Skeletal muscle satellite cell (primary cell): ENCODE measurements at regions not wholly inside any gene's neighbourhood (a gene's known extent, or its start where the extent isn't known, plus 50 kb on each side); places are given as distances from the start of the nearest gene placed in this dataset.

Experiments
- H3K27me3 ChIP-seq: 2 replicates; pipeline ENCODE4 v1.7.0; 2013; ENCODE audit warnings: low read length; ENCODE audit not compliant: control insufficient read depth, insufficient read depth
- H3K36me3 ChIP-seq: 2 replicates; pipeline ENCODE4 v1.7.0; 2013; ENCODE audit warnings: mild to moderate bottlenecking, control low read depth, low read length; ENCODE audit not compliant: insufficient read depth
- H3K4me1 ChIP-seq: 2 replicates; pipeline ENCODE4 v1.7.0; 2013; ENCODE audit warnings: low read length; ENCODE audit not compliant: control insufficient read depth, insufficient read depth
- H3K4me2 ChIP-seq: 2 replicates; pipeline ENCODE4 v1.7.0; 2013; ENCODE audit warnings: mild to moderate bottlenecking, low read length
- H3K4me3 ChIP-seq: 2 replicates; pipeline ENCODE4 v1.7.0; 2013; ENCODE audit warnings: low read length
- H3K9ac ChIP-seq: 2 replicates; pipeline ENCODE4 v1.7.0; 2013; ENCODE audit warnings: mild to moderate bottlenecking, low read depth, low read length, moderate library complexity
- H3K9me3 ChIP-seq: replicated peaks from 2 replicates; pipeline ENCODE4 v1.7.0; 2013; ENCODE audit warnings: mild to moderate bottlenecking, control low read depth, low read length

DNA sequence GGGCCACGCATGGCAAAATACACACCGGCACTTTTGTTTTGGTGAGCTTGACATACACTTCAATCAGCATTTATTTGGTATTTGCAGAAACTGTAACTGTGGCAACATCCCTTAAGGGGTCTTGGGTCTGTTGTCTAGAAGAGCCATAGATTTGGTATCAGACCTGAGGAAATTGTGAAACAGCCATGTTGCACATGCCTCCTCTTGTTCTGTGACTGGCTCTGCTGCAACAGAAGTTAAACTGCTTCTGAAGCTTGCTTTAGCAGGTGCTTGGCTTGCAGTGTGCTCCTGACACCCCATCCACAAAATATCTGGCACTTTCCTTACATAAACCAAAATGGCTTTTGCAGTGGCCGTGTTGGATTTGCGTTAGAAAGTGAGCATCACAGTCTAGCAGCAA, 247.3 kb downstream of the GATA3 start:
- H3K9ac ChIP-seq: no peak overlapping the region
- H3K4me2 ChIP-seq: no peak overlapping the region
- no peaks in the 10 kb centered on the region for H3K9me3 ChIP-seq
- no peaks in the 10 kb centered on the region for H3K36me3 ChIP-seq
- H3K4me1 ChIP-seq: no peaks in the 10 kb centered on the region
- no peaks in the 10 kb centered on the region for H3K27me3 ChIP-seq
- no peak overlapping the region for H3K4me3 ChIP-seq

DNA sequence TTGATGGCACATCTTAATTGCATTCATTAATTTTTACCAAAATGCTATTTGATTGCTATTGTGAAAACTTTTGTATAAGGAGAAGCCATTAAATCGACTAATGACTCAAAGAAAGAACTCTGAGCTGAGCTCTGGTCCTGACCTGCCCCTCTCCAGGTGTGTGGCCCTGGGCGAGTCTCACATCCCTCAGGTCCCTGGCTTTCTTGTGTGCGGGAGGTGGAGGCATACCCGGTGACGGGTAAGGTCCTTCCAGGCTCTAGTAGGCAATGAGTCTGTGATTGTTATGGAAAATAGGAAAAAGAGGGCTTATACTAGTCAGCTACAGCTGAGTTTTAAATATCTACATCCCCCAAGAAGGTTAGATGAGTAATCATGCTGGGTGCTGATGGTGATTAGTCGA, 248.1 kb downstream of the GATA3 start:
- Histone ChIP-seq H3K4me3 (no peak overlapping the region), H3K9me3 (no peaks in the 10 kb centered on the region), H3K36me3 (no peaks in the 10 kb centered on the region), H3K27me3 (no peaks in the 10 kb centered on the region), H3K9ac (no peak overlapping the region), H3K4me1 (no peaks in the 10 kb centered on the region), H3K4me2 (no peak overlapping the region)

DNA sequence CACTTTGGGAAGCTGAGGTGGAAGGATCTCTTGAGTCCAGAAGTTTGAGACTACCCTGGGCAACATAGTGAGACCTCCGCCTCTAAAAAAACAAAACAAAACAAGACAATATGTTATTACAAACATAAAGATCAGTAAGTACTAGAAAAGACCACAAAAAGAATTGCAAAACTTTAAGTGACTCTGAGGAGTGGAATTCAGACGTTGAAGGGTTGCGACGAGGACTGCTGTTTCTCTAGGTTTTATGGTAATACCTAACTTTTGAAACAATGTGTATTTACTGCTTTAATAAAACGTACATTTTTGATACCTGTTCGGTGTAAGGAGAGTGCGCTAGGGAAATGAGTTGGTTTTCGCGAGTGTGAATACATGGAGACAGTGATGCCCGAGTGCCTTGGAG, 250.4 kb downstream of the GATA3 start:
- no peak overlapping the region for H3K4me2 ChIP-seq
- H3K4me1 ChIP-seq: no peaks in the 10 kb centered on the region
- H3K4me3 ChIP-seq: no peak overlapping the region
- no peak overlapping the region for H3K9ac ChIP-seq
- H3K9me3 ChIP-seq: no peaks in the 10 kb centered on the region
- no peaks in the 10 kb centered on the region for H3K27me3 ChIP-seq
- no peaks in the 10 kb centered on the region for H3K36me3 ChIP-seq

DNA sequence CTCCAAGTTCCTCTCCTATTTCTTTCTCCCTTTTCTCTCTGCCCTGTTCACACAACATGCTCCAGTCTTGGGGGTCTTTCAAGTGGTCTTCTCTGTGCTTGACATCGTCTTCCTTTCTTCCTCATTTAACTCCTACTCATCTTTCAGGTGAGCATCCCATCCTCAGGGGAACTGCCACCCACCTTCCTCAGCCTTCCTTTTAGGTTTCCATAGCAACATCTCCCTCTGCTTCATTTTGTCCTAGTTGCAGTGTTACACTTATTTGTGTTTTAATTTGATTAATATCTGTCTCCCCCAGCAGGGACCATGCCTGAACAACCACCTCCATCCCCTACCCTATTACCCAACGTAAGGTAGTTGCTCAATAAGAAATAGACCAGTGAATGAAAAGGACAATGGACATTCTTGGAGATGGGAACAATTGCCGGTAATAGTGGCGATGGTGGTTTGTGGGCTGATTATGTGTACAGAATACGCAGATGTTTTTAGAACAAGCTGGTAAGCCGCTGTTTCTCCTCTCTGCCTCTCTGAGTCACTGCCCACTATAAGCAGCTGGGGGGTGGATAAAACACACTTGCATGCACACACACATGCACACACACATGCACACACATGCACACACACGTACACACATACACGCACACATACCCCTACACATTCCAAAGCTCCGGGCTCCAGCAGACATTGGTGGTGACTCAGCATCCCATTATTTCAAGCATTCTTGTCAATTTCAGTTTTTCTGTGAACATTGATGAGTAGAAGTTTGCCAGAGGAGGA, 251.6 kb downstream of the GATA3 start:
- Histone ChIP-seq H3K9ac (no peak overlapping the region), H3K4me1 (no peaks in the 10 kb centered on the region), H3K36me3 (no peaks in the 10 kb centered on the region), H3K4me2 (no peak overlapping the region), H3K27me3 (no peaks in the 10 kb centered on the region), H3K9me3 (no peaks in the 10 kb centered on the region), H3K4me3 (no peak overlapping the region)

DNA sequence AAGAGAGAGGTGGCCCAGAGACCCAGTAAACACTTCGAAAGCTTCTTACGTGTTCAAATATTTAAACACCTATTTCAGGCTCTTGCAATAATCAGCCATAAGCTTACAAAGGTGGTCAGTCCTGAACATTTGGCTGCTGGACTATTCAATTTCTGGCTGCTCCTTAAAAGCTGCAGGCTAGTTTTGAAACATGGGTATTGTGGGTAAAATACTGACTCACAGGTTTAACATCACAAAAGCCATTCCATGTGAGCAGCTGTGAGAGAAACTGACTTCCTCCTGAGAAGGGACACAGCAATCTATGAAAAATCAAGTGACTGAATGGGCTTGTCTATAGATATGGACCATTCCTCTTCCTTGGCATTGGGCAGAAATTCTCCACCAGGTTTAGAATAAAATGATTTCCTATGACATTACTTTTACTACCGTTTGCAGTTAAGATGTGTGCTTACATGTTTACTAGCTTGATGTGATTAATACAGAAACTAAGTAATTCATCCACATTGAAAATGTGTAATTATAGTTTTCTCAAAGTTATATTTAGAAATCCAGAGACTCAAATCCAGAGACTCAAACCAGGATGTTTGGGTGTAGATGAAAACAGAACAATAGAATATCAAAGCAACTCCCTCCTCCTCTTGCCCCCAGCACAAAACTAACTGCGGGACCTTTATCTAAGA, 252.3 kb downstream of the GATA3 start:
- Histone ChIP-seq H3K9me3 (no peaks in the 10 kb centered on the region), H3K36me3 (no peaks in the 10 kb centered on the region), H3K9ac (no peak overlapping the region), H3K27me3 (no peaks in the 10 kb centered on the region), H3K4me2 (no peak overlapping the region), H3K4me1 (no peaks in the 10 kb centered on the region), H3K4me3 (no peak overlapping the region)

DNA sequence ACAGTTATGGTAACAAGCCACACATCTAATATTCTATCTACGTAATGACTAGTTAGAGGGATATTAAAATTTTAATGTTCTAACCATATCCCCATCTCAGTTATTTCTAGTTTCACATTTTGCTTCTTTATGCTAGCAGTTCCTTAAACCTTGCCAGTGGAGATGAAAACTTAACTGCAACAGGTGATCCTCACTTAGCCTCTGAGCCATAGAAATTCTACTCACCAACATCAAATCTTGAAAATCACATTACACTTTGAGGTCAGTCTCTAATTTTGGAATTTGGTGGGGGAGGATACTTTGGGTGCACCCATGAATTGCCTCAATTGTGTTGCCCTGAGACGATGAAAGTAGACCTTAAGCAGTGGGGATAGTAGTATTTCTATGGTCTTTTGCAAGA, 256.4 kb downstream of the GATA3 start:
- H3K9me3 ChIP-seq: no peaks in the 10 kb centered on the region
- no peak overlapping the region for H3K4me2 ChIP-seq
- no peak overlapping the region for H3K4me3 ChIP-seq
- H3K4me1 ChIP-seq: no peaks in the 10 kb centered on the region
- H3K9ac ChIP-seq: no peak overlapping the region
- H3K27me3 ChIP-seq: no peaks in the 10 kb centered on the region
- no peaks in the 10 kb centered on the region for H3K36me3 ChIP-seq

DNA sequence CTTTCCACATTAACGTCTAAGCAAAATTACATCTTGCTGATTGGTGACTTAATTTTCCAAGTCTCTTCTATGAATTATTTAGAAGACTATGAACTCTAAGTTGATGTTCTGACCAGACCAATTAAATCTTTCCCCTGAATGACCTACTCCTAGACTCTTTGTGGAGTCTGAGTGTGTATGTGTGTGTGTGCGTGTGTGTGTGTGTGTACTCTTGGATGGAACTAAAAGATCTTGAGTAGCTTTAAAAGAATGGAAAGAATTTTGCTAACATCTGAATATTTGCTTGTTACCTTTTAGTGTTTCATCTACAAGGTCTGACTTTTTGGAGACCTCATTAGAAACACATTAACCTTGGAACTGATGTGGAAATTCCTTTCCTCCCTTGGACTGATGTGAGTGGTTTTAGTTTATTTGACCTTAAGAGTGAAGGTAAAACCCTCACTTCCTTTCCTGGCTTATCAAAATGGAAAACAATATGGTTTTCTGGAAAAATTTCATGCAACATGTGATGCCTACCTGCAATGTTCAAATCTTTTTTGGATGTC, 257.1 kb downstream of the GATA3 start:
- Histone ChIP-seq H3K4me2 (no peak overlapping the region), H3K36me3 (no peaks in the 10 kb centered on the region), H3K27me3 (no peaks in the 10 kb centered on the region), H3K9me3 (no peaks in the 10 kb centered on the region), H3K4me1 (no peaks in the 10 kb centered on the region), H3K9ac (no peak overlapping the region), H3K4me3 (no peak overlapping the region)

DNA sequence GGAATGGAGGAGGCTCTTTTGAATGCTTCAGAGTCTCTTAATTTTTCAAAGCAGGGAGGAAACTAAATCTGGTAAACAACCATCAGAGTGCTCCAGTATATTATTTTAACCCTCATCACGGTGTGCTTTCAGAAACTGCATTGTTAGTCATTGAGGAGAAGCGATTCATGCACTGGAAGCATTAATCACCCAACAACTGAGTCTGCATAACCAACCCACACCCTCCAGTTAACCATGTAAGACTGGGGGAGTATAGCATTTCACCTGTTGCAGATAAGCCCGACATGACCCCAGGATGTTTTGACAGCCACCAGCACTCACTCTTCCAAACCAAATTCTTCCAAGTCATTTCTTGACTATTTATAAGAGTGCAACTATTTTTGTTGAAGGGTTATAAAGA, 257.6 kb downstream of the GATA3 start:
- Histone ChIP-seq H3K9ac (no peak overlapping the region), H3K9me3 (no peaks in the 10 kb centered on the region), H3K4me3 (no peak overlapping the region), H3K4me1 (no peaks in the 10 kb centered on the region), H3K36me3 (no peaks in the 10 kb centered on the region), H3K27me3 (no peaks in the 10 kb centered on the region), H3K4me2 (no peak overlapping the region)

DNA sequence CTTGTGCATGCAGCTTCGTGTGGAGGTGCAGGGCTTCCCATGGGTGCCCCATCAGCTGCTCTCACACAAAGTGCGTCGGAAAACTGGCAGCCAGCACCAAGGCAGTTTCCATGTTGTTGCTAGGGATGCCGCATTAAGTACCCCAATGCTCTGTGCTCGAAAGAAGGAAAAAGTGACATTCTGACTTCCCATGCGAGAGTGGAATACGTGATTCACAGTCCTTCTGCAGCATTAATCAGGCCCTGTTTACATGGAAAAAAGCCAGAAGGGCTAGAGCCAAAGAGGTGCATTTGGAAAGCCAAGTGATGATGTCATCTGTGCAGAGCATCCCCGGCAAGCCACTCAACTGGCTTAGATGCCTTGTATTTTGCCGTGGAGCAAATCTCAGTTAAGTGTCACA, 258.3 kb downstream of the GATA3 start:
- H3K36me3 ChIP-seq: no peaks in the 10 kb centered on the region
- no peak overlapping the region for H3K9ac ChIP-seq
- no peak overlapping the region for H3K4me3 ChIP-seq
- H3K4me1 ChIP-seq: no peaks in the 10 kb centered on the region
- H3K9me3 ChIP-seq: no peaks in the 10 kb centered on the region
- no peaks in the 10 kb centered on the region for H3K27me3 ChIP-seq
- no peak overlapping the region for H3K4me2 ChIP-seq

DNA sequence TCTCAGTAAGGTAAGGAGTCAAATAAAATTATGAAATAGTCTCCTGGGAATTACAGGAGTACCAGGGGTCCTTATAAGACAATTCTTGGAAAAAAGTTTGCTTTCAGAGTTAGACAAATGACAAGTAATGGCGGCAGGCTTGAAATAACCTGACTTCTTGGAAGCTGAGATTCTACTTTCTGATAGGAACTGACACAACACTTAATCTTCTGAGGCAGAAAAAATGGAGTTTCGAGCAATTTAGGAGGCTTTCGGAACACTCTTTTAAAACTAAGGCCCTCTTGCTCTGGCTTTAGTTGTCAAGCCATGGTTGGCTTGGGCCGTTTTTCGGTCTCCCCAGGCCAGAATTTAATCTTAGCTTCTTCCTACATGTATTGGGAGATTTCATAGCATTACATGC, 260.0 kb downstream of the GATA3 start:
- Histone ChIP-seq H3K9ac (no peak overlapping the region), H3K27me3 (no peaks in the 10 kb centered on the region), H3K4me1 (no peaks in the 10 kb centered on the region), H3K4me2 (no peak overlapping the region), H3K9me3 (no peaks in the 10 kb centered on the region), H3K36me3 (no peaks in the 10 kb centered on the region), H3K4me3 (no peak overlapping the region)

DNA sequence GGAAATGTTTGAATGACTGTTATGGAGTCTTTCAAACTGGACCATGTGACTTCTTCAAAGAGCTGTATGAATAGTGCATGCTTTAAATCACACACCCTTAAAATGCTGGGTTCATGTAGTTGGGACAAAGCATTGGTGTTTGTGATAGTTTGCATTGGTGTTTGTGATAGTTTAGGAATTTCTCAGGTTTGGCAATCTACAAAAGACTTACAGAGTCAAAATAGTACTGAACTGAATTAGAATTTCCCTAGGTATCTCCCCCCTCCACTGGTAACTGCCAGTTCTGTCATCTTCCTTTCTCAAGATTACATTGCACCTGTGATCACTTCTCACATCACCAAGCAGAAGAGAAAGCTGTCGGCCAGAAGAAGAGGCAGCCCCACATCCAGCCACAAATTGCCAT, 261.1 kb downstream of the GATA3 start:
- Histone ChIP-seq H3K36me3 (no peaks in the 10 kb centered on the region), H3K9ac (no peak overlapping the region), H3K4me2 (no peak overlapping the region), H3K27me3 (no peaks in the 10 kb centered on the region), H3K4me3 (no peak overlapping the region), H3K9me3 (no peaks in the 10 kb centered on the region), H3K4me1 (no peaks in the 10 kb centered on the region)

DNA sequence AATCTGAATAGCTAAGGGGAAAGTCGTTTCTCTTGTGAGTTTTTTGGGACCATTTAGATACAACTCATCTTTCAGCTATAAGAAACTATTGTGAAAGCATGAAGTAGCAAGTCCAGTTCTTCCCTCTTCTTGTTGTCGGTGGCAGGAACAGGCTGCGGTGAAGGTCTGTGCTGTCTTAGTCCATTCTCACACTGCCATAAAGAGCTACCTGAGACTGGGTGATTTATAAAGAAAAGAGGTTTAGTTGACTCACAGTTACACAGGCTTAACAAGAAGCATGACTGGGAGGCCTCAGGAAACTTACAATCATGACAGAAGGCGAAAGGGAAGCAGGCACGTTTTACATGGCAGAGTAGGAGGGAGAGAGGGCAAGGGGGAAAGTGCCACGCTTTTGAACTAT, 261.8 kb downstream of the GATA3 start:
- H3K27me3 ChIP-seq: no peaks in the 10 kb centered on the region
- H3K4me1 ChIP-seq: no peaks in the 10 kb centered on the region
- H3K9ac ChIP-seq: no peak overlapping the region
- no peaks in the 10 kb centered on the region for H3K9me3 ChIP-seq
- no peaks in the 10 kb centered on the region for H3K36me3 ChIP-seq
- no peak overlapping the region for H3K4me2 ChIP-seq
- H3K4me3 ChIP-seq: no peak overlapping the region
